SK-N-SH (cell line): ENCODE measurements at regions not wholly inside any gene's neighbourhood (a gene's known extent, or its start where the extent isn't known, plus 50 kb on each side); places are given as distances from the start of the nearest gene placed in this dataset.

ENCODE experiments used
- CTCF ChIA-PET: fragments of 300-600, 350-600 bp; formaldehyde crosslinking; extraction: SDS; loops from one replicate; lab custom pipeline; 2021; lab: Yijun Ruan, JAX
- POLR2A ChIA-PET: fragments of 350-600 bp; sonication (Branson Sonifier 250); formaldehyde crosslinking; extraction: SDS; loops from one replicate; lab custom pipeline; 2020; ENCODE audit warnings: antibody characterized with exemption, inconsistent platforms; lab: Yijun Ruan, JAX
- DNase-seq: peaks from one replicate; pipeline ENCODE4 v3.0.0; 2012
- H2AFZ ChIP-seq: fragments of 200-600 bp; sonication (generic); 2 replicates; pipeline ENCODE4 v1.8.1; 2016; ENCODE audit warnings: antibody characterized with exemption, mild to moderate bottlenecking, low read depth
- H3F3A ChIP-seq: fragments of 200-600 bp; sonication (generic); replicated peaks from 2 replicates; pipeline ENCODE3; 2016; ENCODE audit warnings: antibody characterized with exemption, mild to moderate bottlenecking; ENCODE audit not compliant: insufficient read depth
- H3K27ac ChIP-seq, 2 experiments: fragments of 200-500 bp in 1 of 2; fragments of 200-600 bp in 1 of 2; sonication (Bioruptor generic) in 1 of 2; sonication (generic), shearing (Covaris generic) in 1 of 2; 2 replicates each; pipeline versions ENCODE4 v1.5.1 to v1.6.1; 2014 to 2016; ENCODE audit warnings: low read depth in 2 of 2, inconsistent platforms in 1 of 2, low read length in 1 of 2, mild to moderate bottlenecking in 1 of 2, mixed read lengths in 1 of 2
- H3K27me3 ChIP-seq: fragments of 200-600 bp; sonication (generic), shearing (Covaris generic); 2 replicates; pipeline ENCODE4 v1.6.1; 2016; ENCODE audit warnings: mixed run types; ENCODE audit not compliant: insufficient read depth
- H3K36me3 ChIP-seq, 2 experiments: fragments of 200-500 bp in 1 of 2; fragments of 200-600 bp in 1 of 2; sonication (Bioruptor generic) in 1 of 2; sonication (generic) in 1 of 2; replicated peaks in 1 of 2; 2 replicates each; pipeline versions ENCODE3 to v1.5.1; 2014 to 2016; ENCODE audit warnings: low read length in 1 of 2, mild to moderate bottlenecking in 1 of 2; ENCODE audit not compliant: insufficient read depth in 2 of 2, control insufficient read depth in 1 of 2
- H3K4me1 ChIP-seq, 2 experiments: fragments of 200-500 bp in 1 of 2; fragments of 200-600 bp in 1 of 2; sonication (Bioruptor generic) in 1 of 2; sonication (generic), shearing (Covaris generic) in 1 of 2; 2 replicates each; pipeline versions ENCODE4 v1.5.1 to v1.6.1; 2014 to 2016; ENCODE audit warnings: low read depth in 1 of 2, low read length in 1 of 2, mixed run types in 1 of 2; ENCODE audit not compliant: insufficient read depth in 2 of 2, control insufficient read depth in 1 of 2
- H3K4me2 ChIP-seq: fragments of 200-600 bp; sonication (generic), shearing (Covaris generic); 2 replicates; pipeline ENCODE4 v1.6.1; 2017; ENCODE audit warnings: mixed run types
- H3K4me3 ChIP-seq, 2 experiments: fragments of 200-500 bp in 1 of 2; fragments of 200-600 bp in 1 of 2; sonication (Bioruptor generic) in 1 of 2; sonication (generic), shearing (Covaris generic) in 1 of 2; 2 replicates each; pipeline versions ENCODE4 v1.5.1 to v1.8.1; 2014 to 2016; ENCODE audit warnings: low read depth in 2 of 2, inconsistent platforms in 1 of 2, low read length in 1 of 2, mild to moderate bottlenecking in 1 of 2, mixed read lengths in 1 of 2, moderate library complexity in 1 of 2
- H3K79me2 ChIP-seq: fragments of 200-600 bp; sonication (generic); 2 replicates; pipeline ENCODE4 v1.8.1; 2017; ENCODE audit warnings: mild to moderate bottlenecking; ENCODE audit not compliant: insufficient read depth
- H3K9ac ChIP-seq: fragments of 200-600 bp; sonication (generic); 2 replicates; pipeline ENCODE4 v1.6.1; 2017; ENCODE audit warnings: mixed run types
- H3K9me2 ChIP-seq: fragments of 200-600 bp; sonication (generic); 2 replicates; pipeline ENCODE4 v1.6.1; 2017; ENCODE audit warnings: mixed run types
- H3K9me3 ChIP-seq: fragments of 200-600 bp; sonication (generic); 2 replicates; pipeline ENCODE4 v1.6.1; 2017; ENCODE audit warnings: mixed run types, mild to moderate bottlenecking, moderate library complexity
- H4K20me1 ChIP-seq: fragments of 200-600 bp; sonication (generic); 2 replicates; pipeline ENCODE4 v1.6.1; 2017; ENCODE audit warnings: mild to moderate bottlenecking, mixed run types; ENCODE audit not compliant: insufficient read depth
- CHD2 ChIP-seq: fragments of 150-350 bp; IDR thresholded peaks from 2 replicates; pipeline ENCODE4 v1.6.1; 2018; ENCODE audit warnings: low read length; ENCODE audit not compliant: partially characterized antibody
- EZH2phosphoT487 ChIP-seq: fragments of 200-600 bp; sonication (generic); IDR thresholded peaks from 2 replicates; pipeline ENCODE4 v1.6.1; 2017; ENCODE audit warnings: low read depth, mixed run types, mild to moderate bottlenecking, antibody characterized with exemption, moderate library complexity, borderline replicate concordance
- FOSL2 ChIP-seq: IDR thresholded peaks from 2 replicates; pipeline ENCODE4 v1.4.0; 2012; ENCODE audit warnings: low read depth, mild to moderate bottlenecking, moderate library complexity, borderline replicate concordance
- FOXJ3 ChIP-seq: sonication (generic); formaldehyde crosslinking; IDR thresholded peaks from 2 replicates; pipeline ENCODE4 v1.5.1; 2020; ENCODE audit warnings: mild to moderate bottlenecking, missing genetic modification reagents
- FOXM1 ChIP-seq: IDR thresholded peaks from 2 replicates; pipeline ENCODE4 v1.4.0; 2012; ENCODE audit warnings: low read depth, mild to moderate bottlenecking
- GABPA ChIP-seq: IDR thresholded peaks from 2 replicates; pipeline ENCODE4 v1.4.0; 2012; ENCODE audit warnings: low read depth, mild to moderate bottlenecking
- JUND ChIP-seq: IDR thresholded peaks from 2 replicates; pipeline ENCODE4 v1.4.0; 2012
- MEF2A ChIP-seq: IDR thresholded peaks from 2 replicates; pipeline ENCODE4 v1.4.0; 2012; ENCODE audit warnings: low read depth, borderline replicate concordance
- MXI1 ChIP-seq: IDR thresholded peaks from 2 replicates; pipeline ENCODE4 v1.6.1; 2012; ENCODE audit warnings: mild to moderate bottlenecking, low read depth, low read length, improper control_type of control experiment
- NRF1 ChIP-seq: IDR thresholded peaks from 2 replicates; pipeline ENCODE4 v1.6.1; 2012; ENCODE audit warnings: low read depth, mild to moderate bottlenecking, low read length
- SIN3A ChIP-seq: IDR thresholded peaks from 2 replicates; pipeline ENCODE4 v1.6.1; 2012; ENCODE audit warnings: low read depth, mild to moderate bottlenecking, low read length, moderate library complexity, borderline replicate concordance
- TCF12 ChIP-seq: IDR thresholded peaks from 2 replicates; pipeline ENCODE4 v1.4.0; 2012
- WGBS: methylation state at CpG from one replicate; pipeline ENCODE4 v1.1.6; 2017; ENCODE audit warnings: low lambda C conversion rate; 5-methylcytosine and 5-hydroxymethylcytosine counted together
- TF ChIP-seq, protein P1 (sequence below): fragments of 150-350 bp; IDR thresholded peaks from 2 replicates; pipeline ENCODE4 v1.6.1; 2017; ENCODE audit warnings: antibody characterized with exemption, low read length, low read depth, borderline replicate concordance
- TF ChIP-seq, protein P2 (sequence below): IDR thresholded peaks from 2 replicates; pipeline ENCODE4 v1.4.0; 2012; ENCODE audit warnings: low read depth, borderline replicate concordance
- TF ChIP-seq, protein P3 (sequence below): IDR thresholded peaks from 2 replicates; pipeline ENCODE4 v1.4.0; 2012; ENCODE audit warnings: low read depth, borderline replicate concordance

DNA sequence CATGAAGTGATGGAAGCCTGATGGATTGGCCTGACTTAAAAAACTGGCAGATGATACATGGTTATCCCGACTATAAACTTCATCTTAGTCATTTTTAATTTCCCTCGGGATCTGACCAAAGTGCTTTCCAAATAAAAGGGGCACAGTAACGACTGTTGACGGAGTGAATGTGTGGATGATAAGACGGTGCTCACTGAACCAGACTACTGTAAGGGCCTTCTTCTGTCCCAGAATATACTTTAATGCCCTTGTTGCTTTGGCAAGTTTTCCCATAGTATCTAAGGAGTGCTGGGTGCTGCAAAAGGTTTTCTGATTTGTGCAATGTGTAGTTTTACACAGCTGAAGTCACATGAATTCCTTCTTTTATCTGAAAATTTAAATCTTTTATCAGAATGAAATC, 373.5 kb downstream of the DSEL start:
- H3K9me3 ChIP-seq, result no peaks in the 10 kb centered on the region; the same call in 1 of the 2 replicates
- no peak for TF ChIP-seq GABPA
- TF ChIP-seq MXI1, result no peak
- TF ChIP-seq FOXM1, result no peak
- no peak for TF ChIP-seq TCF12
- TF ChIP-seq NRF1, result no peak
- TF ChIP-seq CHD2, result no peak
- TF ChIP-seq, protein P1, sequence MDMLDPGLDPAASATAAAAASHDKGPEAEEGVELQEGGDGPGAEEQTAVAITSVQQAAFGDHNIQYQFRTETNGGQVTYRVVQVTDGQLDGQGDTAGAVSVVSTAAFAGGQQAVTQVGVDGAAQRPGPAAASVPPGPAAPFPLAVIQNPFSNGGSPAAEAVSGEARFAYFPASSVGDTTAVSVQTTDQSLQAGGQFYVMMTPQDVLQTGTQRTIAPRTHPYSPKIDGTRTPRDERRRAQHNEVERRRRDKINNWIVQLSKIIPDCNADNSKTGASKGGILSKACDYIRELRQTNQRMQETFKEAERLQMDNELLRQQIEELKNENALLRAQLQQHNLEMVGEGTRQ, result no peak
- TF ChIP-seq, all 33 proteins: peak for 0
- ChIA-PET POLR2A (no interaction called here), CTCF (interaction anchor here (1.5 kb wide), 1 partner anchor 17 kb away, joined by 3 read pairs; no protein-coding TSS in a partner anchor)
- Histone ChIP-seq H4K20me1 (no peaks in the 10 kb centered on the region), H3K27ac (no peak overlapping the region), H3K9ac (no peak overlapping the region), H3F3A (no peaks in the 10 kb centered on the region), H3K4me3 (no peak overlapping the region), H3K4me1 (no peaks in the 10 kb centered on the region), H3K36me3 (no peaks in the 10 kb centered on the region), H2AFZ (no peak overlapping the region), H3K4me2 (no peak overlapping the region), H3K79me2 (no peaks in the 10 kb centered on the region), H3K9me2 (no peaks in the 10 kb centered on the region), H3K27me3 (no peaks in the 10 kb centered on the region)
- no peak for DNase-seq
- WGBS, result 70% methylated on average over 5 of the region's 5 CpGs

DNA sequence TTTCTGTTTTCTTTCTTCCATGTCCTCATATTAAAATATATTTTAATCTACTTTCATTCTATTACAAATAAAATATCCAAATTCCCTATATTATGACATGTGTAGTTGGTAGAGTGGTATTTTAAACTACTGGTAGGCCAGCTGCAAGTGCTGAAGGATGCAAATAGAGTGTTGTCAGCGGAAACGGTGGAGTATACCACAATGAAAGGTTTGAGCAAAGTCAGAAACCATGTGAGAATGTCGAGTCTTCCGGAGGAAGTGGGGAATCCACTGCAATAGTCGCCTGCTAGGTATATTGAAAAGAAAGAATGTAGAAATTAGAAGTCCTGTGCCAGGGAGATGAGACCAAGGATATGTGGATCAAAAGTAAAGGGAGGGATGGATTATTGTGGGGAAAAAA, 373.9 kb downstream of the DSEL start:
- no peak for DNase-seq
- no peaks in the 10 kb centered on the region; the same call in 1 of the 2 replicates for H3K9me3 ChIP-seq
- H4K20me1 ChIP-seq, result no peaks in the 10 kb centered on the region
- no peaks in the 10 kb centered on the region for H3K36me3 ChIP-seq
- no peaks in the 10 kb centered on the region for H3K9me2 ChIP-seq
- H3K79me2 ChIP-seq, result no peaks in the 10 kb centered on the region
- TF ChIP-seq EZH2phosphoT487, result no peak
- TF ChIP-seq NRF1, result no peak
- no peak for TF ChIP-seq SIN3A
- TF ChIP-seq, protein P2, sequence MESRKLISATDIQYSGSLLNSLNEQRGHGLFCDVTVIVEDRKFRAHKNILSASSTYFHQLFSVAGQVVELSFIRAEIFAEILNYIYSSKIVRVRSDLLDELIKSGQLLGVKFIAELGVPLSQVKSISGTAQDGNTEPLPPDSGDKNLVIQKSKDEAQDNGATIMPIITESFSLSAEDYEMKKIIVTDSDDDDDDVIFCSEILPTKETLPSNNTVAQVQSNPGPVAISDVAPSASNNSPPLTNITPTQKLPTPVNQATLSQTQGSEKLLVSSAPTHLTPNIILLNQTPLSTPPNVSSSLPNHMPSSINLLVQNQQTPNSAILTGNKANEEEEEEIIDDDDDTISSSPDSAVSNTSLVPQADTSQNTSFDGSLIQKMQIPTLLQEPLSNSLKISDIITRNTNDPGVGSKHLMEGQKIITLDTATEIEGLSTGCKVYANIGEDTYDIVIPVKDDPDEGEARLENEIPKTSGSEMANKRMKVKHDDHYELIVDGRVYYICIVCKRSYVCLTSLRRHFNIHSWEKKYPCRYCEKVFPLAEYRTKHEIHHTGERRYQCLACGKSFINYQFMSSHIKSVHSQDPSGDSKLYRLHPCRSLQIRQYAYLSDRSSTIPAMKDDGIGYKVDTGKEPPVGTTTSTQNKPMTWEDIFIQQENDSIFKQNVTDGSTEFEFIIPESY, result no peak
- TF ChIP-seq, protein P3, sequence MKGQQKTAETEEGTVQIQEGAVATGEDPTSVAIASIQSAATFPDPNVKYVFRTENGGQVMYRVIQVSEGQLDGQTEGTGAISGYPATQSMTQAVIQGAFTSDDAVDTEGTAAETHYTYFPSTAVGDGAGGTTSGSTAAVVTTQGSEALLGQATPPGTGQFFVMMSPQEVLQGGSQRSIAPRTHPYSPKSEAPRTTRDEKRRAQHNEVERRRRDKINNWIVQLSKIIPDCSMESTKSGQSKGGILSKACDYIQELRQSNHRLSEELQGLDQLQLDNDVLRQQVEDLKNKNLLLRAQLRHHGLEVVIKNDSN, result no peak
- TF ChIP-seq FOSL2, result no peak
- no peak for TF ChIP-seq MEF2A
- no peak for TF ChIP-seq TCF12
- no peak for TF ChIP-seq FOXJ3
- TF ChIP-seq JUND, result no peak
- no peaks in the 10 kb centered on the region for H3F3A ChIP-seq
- POLR2A ChIA-PET, result no interaction called here
- 72% methylated on average over 5 of the region's 5 CpGs for WGBS
- H3K4me1 ChIP-seq, result no peaks in the 10 kb centered on the region
- no peak overlapping the region for H3K4me3 ChIP-seq
- no peaks in the 10 kb centered on the region for H3K27me3 ChIP-seq
- H3K9ac ChIP-seq, result no peak overlapping the region
- CTCF ChIA-PET, result interaction anchor here (0.7 to 1.5 kb wide), 2 partner anchors 17 to 42 kb away, joined by 3 to 5 read pairs; no protein-coding TSS in a partner anchor
- H2AFZ ChIP-seq, result no peak overlapping the region
- H3K27ac ChIP-seq, result no peak overlapping the region
- no peak overlapping the region for H3K4me2 ChIP-seq
